GM23338 (cell line): ENCODE measurements at regions not wholly inside any gene's neighbourhood (a gene's known extent, or its start where the extent isn't known, plus 50 kb on each side); places are given as distances from the start of the nearest gene placed in this dataset.

Experiments
- ATAC-seq: fragments of 200-7000 bp; cut with Tn5 transposase; 3 replicates; pipeline ENCODE4 v1.9.1; 2020
- DNase-seq: peaks from one replicate; pipeline ENCODE4 v3.0.0-alpha.2; 2015; ENCODE audit warnings: low spot score
- H2AFZ ChIP-seq: fragments of 200-600 bp; sonication (generic); 2 replicates; pipeline ENCODE4 v1.8.0; 2016; ENCODE audit warnings: antibody characterized with exemption, mild to moderate bottlenecking, moderate library complexity
- H3F3A ChIP-seq: fragments of 200-600 bp; sonication (generic); replicated peaks from 2 replicates; pipeline ENCODE4 v1.8.0; 2017; ENCODE audit warnings: antibody characterized with exemption, mixed run types, low read depth
- H3K27ac ChIP-seq: fragments of 200-600 bp; sonication (generic); 2 replicates; pipeline ENCODE4 v1.6.1; 2016; ENCODE audit warnings: low read depth
- H3K27me3 ChIP-seq: fragments of 200-600 bp; sonication (generic); 2 replicates; pipeline ENCODE4 v1.8.0; 2016; ENCODE audit warnings: mild to moderate bottlenecking, mixed run types, moderate library complexity; ENCODE audit not compliant: insufficient read depth
- H3K36me3 ChIP-seq: fragments of 200-600 bp; sonication (generic); 2 replicates; pipeline ENCODE4 v1.8.0; 2016; ENCODE audit warnings: mild to moderate bottlenecking; ENCODE audit not compliant: insufficient read depth
- H3K4me1 ChIP-seq: fragments of 200-600 bp; sonication (generic); 2 replicates; pipeline ENCODE4 v1.8.0; 2016; ENCODE audit warnings: mild to moderate bottlenecking, moderate library complexity; ENCODE audit not compliant: insufficient read depth
- H3K4me2 ChIP-seq: fragments of 200-600 bp; sonication (generic); 2 replicates; pipeline ENCODE4 v1.7.1; 2017; ENCODE audit warnings: mixed run types
- H3K4me3 ChIP-seq: fragments of 200-600 bp; sonication (generic); 2 replicates; pipeline ENCODE4 v1.6.1; 2016; ENCODE audit warnings: mixed run types
- H3K79me2 ChIP-seq: fragments of 200-600 bp; sonication (generic); replicated peaks from 2 replicates; pipeline ENCODE4 v1.8.0; 2017; ENCODE audit warnings: mild to moderate bottlenecking; ENCODE audit not compliant: insufficient read depth
- H3K9me2 ChIP-seq: fragments of 200-600 bp; sonication (generic); 2 replicates; pipeline ENCODE4 v1.8.0; 2017; ENCODE audit not compliant: insufficient read depth
- H4K20me1 ChIP-seq: fragments of 200-600 bp; sonication (generic); replicated peaks from 2 replicates; pipeline ENCODE4 v1.8.0; 2017; ENCODE audit warnings: mild to moderate bottlenecking; ENCODE audit not compliant: insufficient read depth
- H3K27ac Mint-ChIP-seq: 2 replicates; pipeline ENCODE4 v1.8.0; 2020; ENCODE audit warnings: inconsistent platforms, mild to moderate bottlenecking, moderate library complexity, mixed read lengths
- H3K27me3 Mint-ChIP-seq: 3 replicates; pipeline ENCODE4 v1.8.0; 2022; ENCODE audit warnings: low read depth, mild to moderate bottlenecking, moderate library complexity, mixed read lengths, inconsistent platforms; ENCODE audit not compliant: insufficient read depth, poor library complexity
- H3K36me3 Mint-ChIP-seq: 3 replicates; pipeline ENCODE4 v1.8.0; 2021; ENCODE audit warnings: low read depth, mild to moderate bottlenecking, inconsistent platforms, moderate library complexity, mixed read lengths
- H3K4me1 Mint-ChIP-seq: 3 replicates; pipeline ENCODE4 v1.8.0; 2020; ENCODE audit warnings: mild to moderate bottlenecking, inconsistent platforms, mixed read lengths
- H3K4me3 Mint-ChIP-seq: 3 replicates; pipeline ENCODE4 v1.8.0; 2021; ENCODE audit warnings: moderate library complexity, mild to moderate bottlenecking, inconsistent platforms, mixed read lengths
- H3K9me3 Mint-ChIP-seq: 3 replicates; pipeline ENCODE4 v1.8.0; 2020; ENCODE audit warnings: moderate library complexity, mild to moderate bottlenecking, inconsistent platforms, mixed read lengths
- JUNB ChIP-seq: IDR thresholded peaks from one replicate; pipeline ENCODE4 v1.6.1; 2016; ENCODE audit warnings: antibody characterized with exemption; ENCODE audit not compliant: unreplicated experiment
- ZNF114 ChIP-seq: fragments of 250-450 bp; sonication (Bioruptor Pico); IDR thresholded peaks from 2 replicates; pipeline ENCODE4 v1.5.0; 2020; ENCODE audit warnings: mild to moderate bottlenecking, moderate library complexity
- ZNF331 ChIP-seq: fragments of 250-450 bp; sonication (Bioruptor Pico); IDR thresholded peaks from 2 replicates; pipeline ENCODE4 v1.5.0; 2020; ENCODE audit warnings: low read depth, mild to moderate bottlenecking, moderate library complexity
- TF ChIP-seq, protein P1 (sequence below), 2 experiments: fragments of 200-600 bp in 1 of 2; sonication (generic) in 1 of 2; conservative IDR thresholded peaks; 2 replicates each; pipeline versions ENCODE4 v1.5.1 to v1.6.1; 2016 to 2017; ENCODE audit warnings: antibody characterized with exemption in 2 of 2, low read depth in 2 of 2, mild to moderate bottlenecking in 2 of 2, moderate library complexity in 1 of 2
- TF ChIP-seq, protein P2 (sequence below): IDR thresholded peaks from 2 replicates; pipeline ENCODE4 v1.6.1; 2016; ENCODE audit warnings: antibody characterized with exemption
- TF ChIP-seq, protein P3 (sequence below): fragments of 250-450 bp; sonication (Bioruptor Pico); IDR thresholded peaks from 2 replicates; pipeline ENCODE4 v1.5.0; 2020; ENCODE audit warnings: mild to moderate bottlenecking, moderate library complexity

DNA sequence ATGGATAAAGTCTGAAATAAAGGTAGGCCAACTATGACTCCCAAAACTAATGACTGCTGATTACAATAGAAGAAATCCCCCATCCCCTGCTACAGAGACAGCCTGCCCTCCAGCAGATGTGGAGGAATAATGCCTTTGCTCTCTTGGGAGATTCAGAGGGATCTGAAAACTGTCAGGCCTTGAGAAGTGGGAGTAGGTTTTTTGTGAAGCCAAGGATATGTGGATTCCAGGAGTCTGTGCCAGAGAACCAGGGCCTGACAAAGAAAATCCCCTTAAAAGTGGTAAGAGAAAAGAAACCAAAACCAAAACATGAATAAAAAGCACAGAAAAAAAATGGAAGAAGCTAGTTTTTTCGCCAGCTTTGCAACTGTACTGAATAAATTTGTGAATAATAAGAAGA lies 397.6 kb downstream of the ZNF521 start:
- Histone ChIP-seq H2AFZ (peak overlapping the region; percentile 39; the same call in 1 of the 2 replicates), H3K36me3 (no peaks in the 10 kb centered on the region), H3K9me2 (no peaks in the 10 kb centered on the region), H3K4me1 (no peaks in the 10 kb centered on the region), H3K79me2 (no peaks in the 10 kb centered on the region), H3K4me2 (no peak overlapping the region), H4K20me1 (no peaks in the 10 kb centered on the region), H3K27ac (no peak overlapping the region), H3K4me3 (no peak overlapping the region), H3K27me3 (no peaks in the 10 kb centered on the region), H3F3A (no peaks in the 10 kb centered on the region)
- Mint-ChIP-seq H3K4me1 (peaks cover 7% of the 10 kb centered on the region; the same call in 2 of the 3 replicates), H3K9me3 (no peaks in the 10 kb centered on the region), H3K4me3 (no peak overlapping the region), H3K27me3 (no peaks in the 10 kb centered on the region), H3K36me3 (no peaks in the 10 kb centered on the region), H3K27ac (no peak overlapping the region)
- TF ChIP-seq, protein P1, sequence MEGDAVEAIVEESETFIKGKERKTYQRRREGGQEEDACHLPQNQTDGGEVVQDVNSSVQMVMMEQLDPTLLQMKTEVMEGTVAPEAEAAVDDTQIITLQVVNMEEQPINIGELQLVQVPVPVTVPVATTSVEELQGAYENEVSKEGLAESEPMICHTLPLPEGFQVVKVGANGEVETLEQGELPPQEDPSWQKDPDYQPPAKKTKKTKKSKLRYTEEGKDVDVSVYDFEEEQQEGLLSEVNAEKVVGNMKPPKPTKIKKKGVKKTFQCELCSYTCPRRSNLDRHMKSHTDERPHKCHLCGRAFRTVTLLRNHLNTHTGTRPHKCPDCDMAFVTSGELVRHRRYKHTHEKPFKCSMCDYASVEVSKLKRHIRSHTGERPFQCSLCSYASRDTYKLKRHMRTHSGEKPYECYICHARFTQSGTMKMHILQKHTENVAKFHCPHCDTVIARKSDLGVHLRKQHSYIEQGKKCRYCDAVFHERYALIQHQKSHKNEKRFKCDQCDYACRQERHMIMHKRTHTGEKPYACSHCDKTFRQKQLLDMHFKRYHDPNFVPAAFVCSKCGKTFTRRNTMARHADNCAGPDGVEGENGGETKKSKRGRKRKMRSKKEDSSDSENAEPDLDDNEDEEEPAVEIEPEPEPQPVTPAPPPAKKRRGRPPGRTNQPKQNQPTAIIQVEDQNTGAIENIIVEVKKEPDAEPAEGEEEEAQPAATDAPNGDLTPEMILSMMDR (conservative IDR thresholded peaks at IDR 0.05; ENCODE audit: low read depth in 2 of 2), result no peak
- TF ChIP-seq, protein P2, sequence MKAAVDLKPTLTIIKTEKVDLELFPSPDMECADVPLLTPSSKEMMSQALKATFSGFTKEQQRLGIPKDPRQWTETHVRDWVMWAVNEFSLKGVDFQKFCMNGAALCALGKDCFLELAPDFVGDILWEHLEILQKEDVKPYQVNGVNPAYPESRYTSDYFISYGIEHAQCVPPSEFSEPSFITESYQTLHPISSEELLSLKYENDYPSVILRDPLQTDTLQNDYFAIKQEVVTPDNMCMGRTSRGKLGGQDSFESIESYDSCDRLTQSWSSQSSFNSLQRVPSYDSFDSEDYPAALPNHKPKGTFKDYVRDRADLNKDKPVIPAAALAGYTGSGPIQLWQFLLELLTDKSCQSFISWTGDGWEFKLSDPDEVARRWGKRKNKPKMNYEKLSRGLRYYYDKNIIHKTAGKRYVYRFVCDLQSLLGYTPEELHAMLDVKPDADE, result no peak
- TF ChIP-seq JUNB (no peak), ZNF331 (no peak), ZNF114 (no peak)
- TF ChIP-seq, protein P3, sequence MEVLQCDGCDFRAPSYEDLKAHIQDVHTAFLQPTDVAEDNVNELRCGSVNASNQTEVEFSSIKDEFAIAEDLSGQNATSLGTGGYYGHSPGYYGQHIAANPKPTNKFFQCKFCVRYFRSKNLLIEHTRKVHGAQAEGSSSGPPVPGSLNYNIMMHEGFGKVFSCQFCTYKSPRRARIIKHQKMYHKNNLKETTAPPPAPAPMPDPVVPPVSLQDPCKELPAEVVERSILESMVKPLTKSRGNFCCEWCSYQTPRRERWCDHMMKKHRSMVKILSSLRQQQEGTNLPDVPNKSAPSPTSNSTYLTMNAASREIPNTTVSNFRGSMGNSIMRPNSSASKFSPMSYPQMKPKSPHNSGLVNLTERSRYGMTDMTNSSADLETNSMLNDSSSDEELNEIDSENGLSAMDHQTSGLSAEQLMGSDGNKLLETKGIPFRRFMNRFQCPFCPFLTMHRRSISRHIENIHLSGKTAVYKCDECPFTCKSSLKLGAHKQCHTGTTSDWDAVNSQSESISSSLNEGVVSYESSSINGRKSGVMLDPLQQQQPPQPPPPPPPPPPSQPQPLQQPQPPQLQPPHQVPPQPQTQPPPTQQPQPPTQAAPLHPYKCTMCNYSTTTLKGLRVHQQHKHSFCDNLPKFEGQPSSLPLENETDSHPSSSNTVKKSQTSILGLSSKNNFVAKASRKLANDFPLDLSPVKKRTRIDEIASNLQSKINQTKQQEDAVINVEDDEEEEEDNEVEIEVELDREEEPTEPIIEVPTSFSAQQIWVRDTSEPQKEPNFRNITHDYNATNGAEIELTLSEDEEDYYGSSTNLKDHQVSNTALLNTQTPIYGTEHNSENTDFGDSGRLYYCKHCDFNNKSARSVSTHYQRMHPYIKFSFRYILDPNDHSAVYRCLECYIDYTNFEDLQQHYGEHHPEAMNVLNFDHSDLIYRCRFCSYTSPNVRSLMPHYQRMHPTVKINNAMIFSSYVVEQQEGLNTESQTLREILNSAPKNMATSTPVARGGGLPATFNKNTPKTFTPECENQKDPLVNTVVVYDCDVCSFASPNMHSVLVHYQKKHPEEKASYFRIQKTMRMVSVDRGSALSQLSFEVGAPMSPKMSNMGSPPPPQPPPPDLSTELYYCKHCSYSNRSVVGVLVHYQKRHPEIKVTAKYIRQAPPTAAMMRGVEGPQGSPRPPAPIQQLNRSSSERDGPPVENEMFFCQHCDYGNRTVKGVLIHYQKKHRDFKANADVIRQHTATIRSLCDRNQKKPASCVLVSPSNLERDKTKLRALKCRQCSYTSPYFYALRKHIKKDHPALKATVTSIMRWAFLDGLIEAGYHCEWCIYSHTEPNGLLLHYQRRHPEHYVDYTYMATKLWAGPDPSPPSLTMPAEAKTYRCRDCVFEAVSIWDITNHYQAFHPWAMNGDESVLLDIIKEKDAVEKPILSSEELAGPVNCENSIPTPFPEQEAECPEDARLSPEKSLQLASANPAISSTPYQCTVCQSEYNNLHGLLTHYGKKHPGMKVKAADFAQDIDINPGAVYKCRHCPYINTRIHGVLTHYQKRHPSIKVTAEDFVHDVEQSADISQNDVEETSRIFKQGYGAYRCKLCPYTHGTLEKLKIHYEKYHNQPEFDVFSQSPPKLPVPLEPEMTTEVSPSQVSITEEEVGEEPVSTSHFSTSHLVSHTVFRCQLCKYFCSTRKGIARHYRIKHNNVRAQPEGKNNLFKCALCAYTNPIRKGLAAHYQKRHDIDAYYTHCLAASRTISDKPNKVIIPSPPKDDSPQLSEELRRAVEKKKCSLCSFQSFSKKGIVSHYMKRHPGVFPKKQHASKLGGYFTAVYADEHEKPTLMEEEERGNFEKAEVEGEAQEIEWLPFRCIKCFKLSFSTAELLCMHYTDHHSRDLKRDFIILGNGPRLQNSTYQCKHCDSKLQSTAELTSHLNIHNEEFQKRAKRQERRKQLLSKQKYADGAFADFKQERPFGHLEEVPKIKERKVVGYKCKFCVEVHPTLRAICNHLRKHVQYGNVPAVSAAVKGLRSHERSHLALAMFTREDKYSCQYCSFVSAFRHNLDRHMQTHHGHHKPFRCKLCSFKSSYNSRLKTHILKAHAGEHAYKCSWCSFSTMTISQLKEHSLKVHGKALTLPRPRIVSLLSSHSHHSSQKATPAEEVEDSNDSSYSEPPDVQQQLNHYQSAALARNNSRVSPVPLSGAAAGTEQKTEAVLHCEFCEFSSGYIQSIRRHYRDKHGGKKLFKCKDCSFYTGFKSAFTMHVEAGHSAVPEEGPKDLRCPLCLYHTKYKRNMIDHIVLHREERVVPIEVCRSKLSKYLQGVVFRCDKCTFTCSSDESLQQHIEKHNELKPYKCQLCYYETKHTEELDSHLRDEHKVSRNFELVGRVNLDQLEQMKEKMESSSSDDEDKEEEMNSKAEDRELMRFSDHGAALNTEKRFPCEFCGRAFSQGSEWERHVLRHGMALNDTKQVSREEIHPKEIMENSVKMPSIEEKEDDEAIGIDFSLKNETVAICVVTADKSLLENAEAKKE (CRISPR knock-in tag), result no peak
- DNase-seq, result no peak
- no peak for ATAC-seq
